Fibroblast of skin of abdomen (primary cell): ENCODE measurements at regions not wholly inside any gene's neighbourhood (a gene's known extent, or its start where the extent isn't known, plus 50 kb on each side); places are given as distances from the start of the nearest gene placed in this dataset.
"Not testable (repeated sequence)": the region's sequence is repeated elsewhere in the genome, so short reads cannot be mapped to it uniquely, and the experiment has no call there.

Experiments
- DNase-seq: peaks from one replicate; pipeline ENCODE4 v3.0.0-alpha.2; 2013

DNA sequence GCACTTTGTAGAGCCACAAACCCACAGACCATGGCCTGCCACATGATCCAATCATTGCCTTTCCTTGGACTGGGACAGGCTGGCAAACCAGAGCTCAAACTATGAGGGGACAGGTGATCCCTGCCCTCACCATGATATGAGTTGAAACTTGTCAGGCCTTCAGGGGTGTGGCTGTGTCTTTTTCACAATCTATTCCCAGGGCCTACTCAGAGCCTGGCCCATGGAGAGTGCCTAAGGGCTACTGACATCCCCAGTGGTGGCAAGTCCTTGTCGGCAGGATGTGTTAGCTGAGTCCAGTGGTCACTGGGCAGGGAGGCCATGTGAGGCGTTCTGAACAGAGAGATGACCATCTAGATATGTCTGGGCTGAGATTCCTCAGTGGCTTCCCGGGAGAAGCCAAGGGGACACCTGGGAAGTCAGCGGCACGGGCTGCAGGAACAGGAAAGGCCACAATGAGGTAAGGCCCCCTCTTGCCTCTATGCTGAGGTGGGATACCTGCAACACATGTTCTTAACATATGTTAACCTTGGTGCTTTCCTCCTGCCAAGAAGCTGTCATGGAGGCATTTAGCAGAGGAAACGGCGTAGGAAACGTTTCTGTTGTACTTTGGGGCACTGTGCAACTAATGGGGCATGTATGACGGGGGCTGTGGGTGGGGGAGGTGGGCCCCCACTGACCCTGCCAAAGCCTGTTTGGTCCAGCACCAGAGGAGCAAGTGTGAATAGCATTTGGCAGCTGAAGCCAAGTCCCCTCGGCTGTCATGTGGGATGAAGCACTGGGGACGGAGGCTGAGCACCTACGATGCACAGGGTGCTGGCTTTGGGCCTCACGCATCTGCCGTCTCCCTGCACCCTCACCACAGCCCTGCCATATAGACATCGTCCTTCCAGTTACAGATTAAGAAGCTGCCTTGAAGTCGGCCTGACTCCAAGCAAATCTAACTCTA, 384.0 kb downstream of the RPS24 start:
- no peak for DNase-seq

DNA sequence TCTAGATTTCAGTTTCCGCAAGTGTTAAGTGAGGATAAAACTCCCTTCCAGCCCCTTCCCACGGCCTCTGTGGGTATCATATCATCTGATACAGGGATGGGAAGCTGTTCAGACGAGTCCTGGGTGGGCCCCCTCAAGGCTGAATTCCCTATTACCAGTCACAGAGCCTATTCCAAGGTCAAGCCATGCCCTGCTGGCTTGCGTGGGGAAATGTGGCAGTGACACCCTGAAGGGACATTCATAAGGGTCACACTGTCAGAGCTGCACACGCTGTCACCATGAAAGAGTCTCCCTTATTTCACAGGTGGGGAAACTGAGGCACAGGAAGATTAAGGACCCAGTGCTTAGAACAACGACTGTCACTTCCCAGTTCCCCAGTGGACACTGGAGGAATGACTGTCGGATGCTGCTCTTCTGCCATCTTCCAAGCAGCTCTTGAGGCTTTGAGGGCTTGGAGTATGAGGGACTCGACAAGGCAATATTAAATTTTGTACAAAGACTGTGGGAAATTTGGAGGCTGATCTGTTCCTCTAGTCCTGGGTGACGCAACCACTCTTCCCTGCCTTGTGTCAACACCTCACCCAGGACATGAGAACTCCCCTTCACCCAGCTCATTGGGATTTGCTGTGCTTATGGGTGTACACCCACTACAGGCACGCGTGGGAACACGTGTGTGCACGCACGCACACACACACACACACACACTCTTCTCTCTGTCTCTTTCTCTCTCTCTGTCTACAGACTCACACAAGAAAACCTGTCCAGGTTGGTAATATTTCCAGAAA, 386.0 kb downstream of the RPS24 start:
- DNase-seq = no peak

DNA sequence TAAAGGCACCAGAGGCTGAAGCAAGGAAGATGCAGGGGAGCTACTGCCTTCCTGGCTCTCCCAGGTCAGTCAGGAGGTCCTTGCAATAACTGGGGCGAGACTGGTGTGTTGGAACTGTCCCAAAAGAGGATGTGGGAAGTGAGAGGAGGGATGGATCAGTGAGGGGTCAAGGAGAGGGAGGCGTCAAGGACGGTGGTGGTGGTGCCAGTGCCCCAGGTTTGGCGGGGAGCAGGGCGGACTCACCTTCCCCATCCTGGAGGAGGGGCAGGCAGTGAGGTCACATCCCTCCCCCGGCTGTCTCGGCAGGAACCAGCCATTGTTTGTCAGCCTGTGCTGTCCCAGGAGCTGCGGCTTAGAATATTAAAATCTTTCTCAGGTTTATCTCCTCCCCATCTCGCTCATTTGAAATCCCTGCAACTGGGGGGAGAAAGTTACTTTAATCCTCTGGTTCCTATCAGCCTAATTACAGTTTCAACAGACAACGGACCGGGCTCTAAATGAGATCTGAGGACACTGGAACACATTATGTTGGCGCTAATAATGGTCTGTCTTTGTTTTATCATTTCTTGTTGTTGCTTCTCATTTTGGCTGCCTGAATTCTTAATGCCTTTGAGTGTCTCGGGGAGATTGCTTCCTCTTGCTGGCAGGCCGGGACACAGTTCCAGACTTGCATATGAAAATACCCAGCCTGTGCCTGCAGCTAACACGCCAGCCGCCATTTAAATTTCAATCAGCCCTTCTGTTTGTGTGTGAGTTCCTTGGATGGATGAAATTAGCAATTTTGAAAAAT, 387.5 kb downstream of the RPS24 start:
- DNase-seq = no peak

DNA sequence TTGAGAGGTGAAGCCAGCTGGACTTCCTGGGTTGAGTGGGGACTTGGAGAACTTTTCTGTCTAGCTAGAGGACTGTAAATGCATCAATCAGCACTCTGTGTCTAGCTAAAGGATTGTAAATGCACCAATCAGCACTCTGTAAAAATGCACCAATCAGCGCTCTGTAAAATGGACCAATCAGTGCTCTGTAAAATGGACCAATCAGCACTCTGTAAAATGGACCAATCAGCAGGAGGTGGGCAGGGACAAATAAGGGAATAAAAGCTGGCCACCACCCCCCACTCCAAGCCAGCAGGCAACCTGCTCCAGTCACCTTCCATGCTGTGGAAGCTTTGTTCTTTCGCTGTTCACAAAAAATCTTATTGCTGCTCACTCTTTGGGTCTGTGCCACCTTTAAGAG, 390.4 kb downstream of the RPS24 start:
- DNase-seq = not testable (repeated sequence)

DNA sequence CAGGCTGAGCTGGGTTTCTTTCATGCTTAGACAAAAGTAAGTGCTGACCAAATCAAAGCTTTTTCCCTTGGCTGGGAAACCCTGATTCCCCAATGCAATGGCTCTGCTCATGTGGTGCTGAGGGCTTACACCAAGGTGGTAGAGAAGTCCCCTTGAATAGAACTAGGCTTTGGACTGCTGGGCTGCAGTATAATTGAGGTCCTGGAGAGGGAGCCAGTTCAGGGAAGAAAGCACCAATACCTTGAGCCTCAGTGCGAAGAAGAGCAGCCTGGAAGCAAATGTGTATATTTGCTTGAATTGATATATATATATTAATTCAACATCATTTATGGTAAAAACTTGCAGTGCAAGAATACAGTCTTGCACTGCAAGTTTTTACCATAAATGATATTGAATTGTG, 391.1 kb downstream of the RPS24 start:
- no peak for DNase-seq

DNA sequence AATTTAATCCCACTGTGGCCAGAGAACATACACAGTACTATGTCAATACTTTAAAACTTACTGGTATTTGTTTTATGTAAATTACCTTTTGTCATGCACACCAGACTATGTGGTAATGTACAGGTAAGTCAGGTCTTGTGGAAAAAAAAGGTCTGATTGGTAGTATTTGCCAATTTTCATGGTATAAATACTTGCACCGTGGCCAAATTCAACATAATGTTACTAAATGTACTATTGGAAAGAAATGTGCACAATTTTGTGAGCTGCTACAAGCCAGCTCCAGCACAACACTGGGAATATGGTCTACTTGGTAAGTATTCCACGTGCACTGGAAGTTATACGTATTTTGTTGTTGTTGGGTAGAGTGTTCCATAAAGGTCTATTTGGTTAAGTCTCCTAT, 392.5 kb downstream of the RPS24 start:
- DNase-seq = no peak

DNA sequence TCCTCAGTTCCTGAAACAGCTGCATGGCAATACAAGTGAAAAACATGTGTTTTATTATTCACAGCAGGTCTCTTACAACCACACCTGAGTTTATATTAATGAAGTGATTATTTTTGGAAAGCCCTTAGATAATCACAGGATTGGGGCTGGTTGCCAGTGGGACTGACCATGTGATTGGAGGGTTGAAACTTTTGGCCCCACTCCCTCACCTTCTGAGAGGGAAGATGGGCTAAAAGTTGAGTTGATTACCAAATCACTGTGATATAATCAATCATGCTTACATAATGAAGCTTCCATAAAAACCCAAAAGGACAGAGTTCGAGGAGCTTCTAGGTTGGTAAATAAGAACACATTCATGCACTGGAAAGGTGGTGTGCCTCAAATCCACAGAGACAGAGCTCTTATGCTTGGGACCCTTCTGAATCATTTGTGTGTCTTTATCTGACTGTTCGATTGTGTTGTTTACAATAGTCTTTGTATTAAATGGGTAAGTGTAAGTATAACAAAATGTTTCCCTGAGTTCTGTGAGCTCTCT, 393.9 kb downstream of the RPS24 start:
- DNase-seq = no peak

DNA sequence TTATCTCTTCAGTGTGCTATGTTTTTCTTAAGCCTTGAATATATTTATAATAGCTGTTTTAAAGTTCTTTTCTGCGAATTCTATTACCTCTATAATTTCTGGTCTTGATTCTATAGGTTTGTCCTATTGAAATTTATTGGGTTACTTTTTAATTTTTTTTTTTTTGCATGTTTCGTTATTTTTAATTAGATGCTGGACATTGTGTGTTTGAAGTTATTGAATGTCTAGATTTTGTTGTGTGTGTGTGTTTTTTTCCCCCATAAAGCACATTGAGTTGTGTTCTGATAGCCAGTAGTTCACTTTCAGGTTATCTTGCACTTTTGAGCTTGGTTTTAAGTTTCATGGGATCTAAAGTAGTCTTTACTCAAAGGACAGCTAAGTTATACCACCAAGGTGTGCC, 394.9 kb downstream of the RPS24 start:
- DNase-seq = no peak

DNA sequence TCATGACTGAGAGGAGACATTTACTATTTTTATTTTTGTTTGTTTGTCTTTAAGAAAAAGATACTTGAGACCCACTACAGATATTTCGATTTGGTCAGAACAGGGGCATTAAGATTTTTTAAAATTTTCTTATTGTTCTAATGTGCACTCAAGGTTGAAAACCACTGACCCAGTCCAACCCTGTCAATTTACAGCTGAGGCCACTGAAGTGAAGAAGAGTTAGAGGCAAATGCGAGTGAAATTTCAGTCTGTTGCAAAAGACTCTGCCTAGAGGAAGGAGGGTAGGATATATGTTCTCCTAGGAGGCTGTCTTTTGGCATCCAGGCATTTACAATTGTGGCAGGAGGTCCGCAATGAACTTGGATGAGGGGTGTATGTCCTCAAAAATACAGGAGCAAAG, 396.3 kb downstream of the RPS24 start:
- no peak for DNase-seq

DNA sequence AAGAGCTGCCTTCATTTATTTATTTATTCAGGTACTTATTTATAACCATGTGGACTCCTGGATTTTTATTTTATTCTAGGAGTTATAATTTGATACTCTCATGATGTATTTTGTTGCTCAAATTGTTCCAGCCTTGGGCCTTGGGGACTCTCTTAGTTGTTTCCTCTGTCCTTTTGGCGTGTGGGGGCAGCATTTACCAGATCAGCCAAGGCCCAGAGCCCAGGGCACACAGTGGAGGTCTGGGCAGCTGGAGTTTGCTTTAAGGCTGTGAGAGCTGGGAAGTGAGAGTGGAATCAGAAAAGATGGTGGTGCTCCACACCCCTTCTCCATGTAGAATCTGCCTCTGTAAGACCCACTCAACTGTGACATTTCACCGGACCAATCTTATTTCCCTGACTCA, 398.9 kb downstream of the RPS24 start:
- DNase-seq = no peak

DNA sequence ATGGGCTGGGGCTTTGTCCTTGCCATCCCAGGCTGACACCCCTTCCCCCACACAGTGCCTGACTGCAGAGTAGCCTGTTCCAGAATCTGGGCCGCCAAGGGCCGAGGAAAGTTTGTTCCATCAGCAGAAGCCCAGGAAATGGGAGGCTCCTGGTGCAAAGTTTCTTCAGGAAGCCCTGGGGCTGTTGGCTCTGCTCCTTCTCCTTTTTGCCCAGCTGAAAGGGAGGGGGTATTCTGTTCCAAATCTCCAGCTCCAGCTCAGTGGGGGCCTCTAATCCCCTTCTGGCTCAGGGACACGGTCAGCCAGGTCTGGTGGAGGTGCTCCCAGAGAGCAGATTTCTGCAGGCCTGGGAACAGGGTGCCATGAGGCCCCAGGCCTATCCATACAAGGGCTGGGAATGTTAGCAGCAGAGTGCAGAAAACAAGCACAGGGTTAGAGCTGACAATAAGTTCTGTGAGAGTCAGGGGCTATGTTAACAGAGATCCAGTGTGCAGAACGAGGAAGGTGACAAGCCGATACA, 399.5 kb downstream of the RPS24 start:
- DNase-seq = no peak

DNA sequence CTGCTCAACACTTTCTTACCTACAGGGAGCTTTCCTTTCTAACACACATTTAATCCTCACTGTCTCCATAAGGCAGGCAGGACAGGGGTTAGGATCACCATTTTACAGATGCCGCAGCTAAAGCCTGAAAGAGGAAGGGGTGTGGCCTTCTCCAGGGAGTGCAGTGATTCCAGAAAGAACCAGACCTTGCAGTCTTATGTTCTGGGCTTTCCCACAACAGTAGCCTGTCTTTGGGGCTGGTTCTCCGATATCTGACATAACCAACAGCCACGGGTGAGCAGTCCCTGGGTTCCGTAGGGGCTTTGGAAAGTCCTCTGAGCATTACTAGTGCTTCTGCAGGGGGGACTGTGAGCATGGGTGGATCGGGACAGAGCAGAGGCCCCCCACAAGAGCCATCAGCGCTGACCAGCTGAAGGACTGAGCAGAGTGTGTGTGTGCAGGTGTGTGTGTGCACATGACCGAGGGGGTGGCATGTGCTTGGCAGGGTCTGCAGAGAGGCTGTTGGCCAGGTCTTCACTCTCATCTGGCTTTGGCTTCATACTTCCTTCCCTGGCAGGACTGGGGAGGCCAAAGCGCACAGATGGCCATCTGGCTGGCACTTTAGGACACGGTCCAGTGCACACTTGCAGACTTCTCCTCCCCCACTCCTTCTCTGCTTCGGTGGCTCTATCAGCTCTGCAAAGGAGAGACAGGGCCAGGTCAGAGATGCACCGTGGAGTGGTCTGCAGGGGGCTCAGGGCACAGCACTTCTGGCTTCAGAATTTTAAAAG, 400.3 kb downstream of the RPS24 start:
- no peak for DNase-seq

DNA sequence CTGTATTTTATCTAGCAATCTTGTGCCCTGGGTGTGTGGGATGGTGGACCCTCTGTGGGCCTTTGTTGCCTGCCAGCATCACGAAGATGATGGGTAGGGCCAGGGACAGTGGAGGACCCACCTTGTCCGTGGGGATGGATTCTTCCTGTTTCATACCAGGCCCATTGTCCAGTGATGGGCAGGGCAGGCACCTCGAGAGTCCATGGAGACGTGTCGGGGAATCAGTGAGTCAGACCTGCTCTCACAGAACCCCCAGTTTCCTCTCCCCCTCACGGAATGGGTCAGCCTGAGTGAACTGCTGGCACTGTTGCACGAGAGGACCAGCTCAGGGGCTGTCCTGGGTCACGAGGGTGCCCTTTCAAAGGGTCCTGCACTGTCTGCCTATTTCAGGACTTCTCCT, 401.2 kb downstream of the RPS24 start:
- no peak for DNase-seq

DNA sequence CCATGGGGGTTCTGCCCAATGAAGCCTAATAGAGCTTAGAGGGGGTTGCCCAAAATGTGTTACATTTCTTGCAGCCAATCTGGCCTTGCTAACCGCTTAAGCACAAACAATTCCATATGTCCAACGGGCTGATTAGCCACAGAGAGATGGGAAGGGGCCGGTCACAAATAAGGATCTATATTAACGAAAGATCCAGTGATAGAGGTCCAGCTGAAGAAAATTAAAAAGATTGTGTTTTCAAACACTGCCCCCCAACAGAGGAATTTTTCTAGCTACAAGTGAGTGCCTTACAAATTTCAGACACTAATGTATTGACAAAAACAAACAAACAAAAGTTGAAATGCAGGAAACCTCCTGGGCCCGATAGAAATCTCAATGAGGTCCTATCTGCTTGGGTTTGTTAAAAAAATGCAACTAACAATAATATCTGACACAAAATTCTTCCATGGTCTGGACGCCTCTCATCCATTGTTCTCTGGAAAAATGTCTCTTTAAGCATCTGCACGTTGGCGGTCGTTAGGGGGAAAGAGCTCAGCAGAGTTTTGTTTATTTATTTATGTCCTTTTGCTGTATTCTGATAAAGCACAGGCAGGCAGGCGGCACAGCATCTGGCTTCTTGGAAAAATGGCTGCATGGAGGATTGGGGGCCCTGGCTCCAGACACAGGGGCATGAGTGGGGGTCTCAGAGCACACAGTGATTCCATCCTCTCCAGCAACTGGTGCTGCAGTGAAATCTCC, 402.0 kb downstream of the RPS24 start:
- no peak for DNase-seq

DNA sequence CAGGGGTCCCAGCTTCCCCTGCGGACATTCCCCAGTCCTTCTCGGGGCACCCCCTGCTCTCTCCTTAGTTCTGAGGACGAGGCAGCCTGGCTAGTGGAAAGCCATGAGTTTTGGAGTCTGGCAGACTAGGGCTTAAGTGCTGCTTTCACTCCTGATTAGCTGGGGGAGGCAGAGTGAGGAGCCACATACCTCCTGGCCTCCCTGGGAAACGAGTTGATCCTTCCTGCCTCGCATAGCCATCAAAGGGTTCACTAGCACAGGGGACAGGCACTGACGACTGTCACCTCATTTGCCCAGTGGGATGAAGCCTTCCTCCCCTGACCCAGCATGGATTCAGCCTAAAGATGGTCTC, 402.5 kb downstream of the RPS24 start:
- no peak for DNase-seq

DNA sequence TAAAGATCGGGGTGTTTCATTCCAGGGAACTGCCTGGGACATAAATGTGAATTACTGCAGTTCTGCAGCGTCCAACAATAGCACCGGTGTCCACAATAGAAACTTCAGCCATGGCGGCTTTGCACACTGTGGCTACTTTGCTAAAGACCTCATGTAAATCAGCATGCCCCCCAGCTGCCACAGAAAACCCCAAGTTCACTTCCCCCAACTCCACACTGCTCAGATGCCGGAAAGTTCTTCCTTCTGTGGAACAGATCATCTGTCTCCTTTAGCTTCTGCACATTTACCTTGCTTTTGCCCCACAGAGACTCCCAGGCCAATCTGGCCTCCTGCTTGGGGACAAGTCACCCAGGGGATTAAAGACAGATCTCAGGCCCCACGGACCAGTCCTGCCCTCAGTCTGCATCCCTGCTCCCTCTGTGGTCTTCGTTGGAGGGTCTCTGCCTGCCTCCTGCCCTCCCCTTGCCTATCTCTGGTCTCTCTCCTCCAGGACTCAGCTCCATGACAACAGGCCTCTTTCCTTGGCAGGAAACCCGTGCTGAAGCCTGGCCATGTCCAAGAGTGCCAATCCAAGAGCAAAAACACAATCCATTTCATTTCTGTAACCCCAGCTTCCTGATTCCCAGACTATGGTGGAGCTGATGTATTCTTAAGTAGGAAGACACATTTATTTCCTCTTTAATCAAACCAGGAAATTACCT, 403.2 kb downstream of the RPS24 start:
- DNase-seq = no peak

DNA sequence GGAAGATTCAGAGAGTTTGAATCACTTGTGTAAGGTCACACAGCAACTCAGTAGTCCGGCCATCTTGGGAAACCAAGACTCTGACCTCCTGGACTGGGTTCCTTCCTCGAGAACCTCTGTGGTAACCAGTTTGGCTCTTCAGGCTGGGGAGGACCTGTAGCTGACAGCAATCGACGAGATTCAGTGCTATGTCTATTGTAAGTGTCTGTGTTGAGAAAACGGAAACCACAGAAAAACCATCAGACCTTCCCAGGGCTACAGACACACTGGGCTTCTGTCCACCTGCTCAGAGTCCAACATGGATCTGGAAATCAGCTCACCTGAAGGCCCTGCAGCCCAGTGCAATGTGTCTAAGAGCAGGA, 403.7 kb downstream of the RPS24 start:
- no peak for DNase-seq

DNA sequence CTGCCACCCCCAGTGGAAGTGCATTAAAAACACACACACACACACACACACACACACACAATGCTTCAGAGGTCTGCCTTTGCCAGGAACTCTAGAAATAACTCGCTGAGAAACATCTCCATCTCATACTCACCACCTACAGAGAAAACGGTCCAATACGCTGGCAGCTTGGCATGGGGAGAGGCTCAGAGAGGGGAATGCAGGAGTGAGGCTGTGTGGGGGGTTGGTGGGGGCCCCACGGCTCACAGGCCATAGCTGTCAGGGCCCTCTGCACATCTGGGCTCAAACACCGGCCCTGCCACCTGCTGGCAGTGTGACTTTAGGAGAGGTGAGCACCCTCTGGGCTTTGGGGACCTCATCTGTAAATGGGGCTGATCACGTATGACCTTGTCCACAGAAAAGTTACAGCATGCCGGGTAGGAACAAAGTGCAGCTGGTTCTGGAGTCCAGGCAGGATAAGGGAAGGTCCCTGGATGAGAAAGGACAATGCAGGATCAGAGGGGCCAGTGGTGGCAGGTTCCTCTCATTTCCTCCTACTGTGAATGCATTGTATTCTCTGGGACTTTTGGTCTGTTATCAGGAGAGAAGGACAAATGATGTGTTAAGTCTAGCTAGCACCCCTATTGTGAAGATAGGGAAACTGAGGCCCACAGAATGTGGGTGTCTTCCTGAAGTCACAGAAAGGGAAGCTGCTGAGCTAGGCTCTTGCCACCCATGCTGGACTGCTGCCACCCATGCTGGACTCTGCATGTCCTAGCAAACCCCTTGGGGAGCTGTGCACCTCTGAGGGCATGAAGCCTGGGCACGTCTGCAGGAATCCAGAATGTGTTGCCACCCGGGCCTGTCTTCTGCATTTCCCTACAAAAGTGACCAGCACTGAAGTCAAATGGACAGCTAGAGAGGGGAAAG, 404.6 kb downstream of the RPS24 start:
- DNase-seq = no peak
